Mesenchymal stem cell (in vitro differentiated cells and primary cell): ENCODE measurements at regions not wholly inside any gene's neighbourhood (a gene's known extent, or its start where the extent isn't known, plus 50 kb on each side); places are given as distances from the start of the nearest gene placed in this dataset.

ENCODE experiments used
- DNase-seq: peaks from one replicate; pipeline ENCODE4 v3.0.0-alpha.2; 2013
- H2AFZ ChIP-seq: one replicate; pipeline ENCODE4 v1.6.1; 2013; ENCODE audit warnings: low read depth, mild to moderate bottlenecking, control low read depth, inconsistent platforms, low read length, moderate library complexity
- H2AK5ac ChIP-seq: 2 replicates; pipeline ENCODE4 v1.6.1; 2013; ENCODE audit warnings: low read length, moderate library complexity, mild to moderate bottlenecking, inconsistent platforms; ENCODE audit not compliant: severe bottlenecking
- H2BK120ac ChIP-seq: one replicate; pipeline ENCODE4 v1.6.1; 2013; ENCODE audit warnings: low read depth, mild to moderate bottlenecking, inconsistent platforms, low read length, moderate library complexity
- H2BK12ac ChIP-seq, 2 experiments: one replicate each; pipeline ENCODE4 v1.6.1; 2013; ENCODE audit warnings: inconsistent platforms in 2 of 2, low read length in 2 of 2, mild to moderate bottlenecking in 2 of 2, moderate library complexity in 2 of 2, control low read depth in 1 of 2
- H2BK15ac ChIP-seq: one replicate; pipeline ENCODE4 v1.6.1; 2013; ENCODE audit warnings: mild to moderate bottlenecking, low read depth, inconsistent platforms; ENCODE audit not compliant: poor library complexity, severe bottlenecking
- H2BK5ac ChIP-seq: 2 replicates; pipeline ENCODE4 v1.6.1; 2013; ENCODE audit warnings: low read depth, mild to moderate bottlenecking, low read length, control low read depth, inconsistent platforms; ENCODE audit not compliant: poor library complexity, severe bottlenecking
- H3K14ac ChIP-seq, 2 experiments: one replicate each; pipeline ENCODE4 v1.6.1; 2013; ENCODE audit warnings: inconsistent platforms in 2 of 2, low read length in 2 of 2, control low read depth in 1 of 2, mild to moderate bottlenecking in 1 of 2, moderate library complexity in 1 of 2
- H3K18ac ChIP-seq, 2 experiments: one replicate each; pipeline ENCODE4 v1.6.1; 2013; ENCODE audit warnings: inconsistent platforms in 2 of 2, low read length in 2 of 2, control low read depth in 1 of 2, low read depth in 1 of 2, mild to moderate bottlenecking in 1 of 2
- H3K23ac ChIP-seq, 2 experiments: one replicate each; pipeline ENCODE4 v1.6.1; 2013; ENCODE audit warnings: inconsistent platforms in 2 of 2, low read length in 2 of 2, mild to moderate bottlenecking in 2 of 2, moderate library complexity in 2 of 2, control low read depth in 1 of 2
- H3K27ac ChIP-seq: 2 replicates; pipeline ENCODE4 v1.5.1; 2013; ENCODE audit warnings: mild to moderate bottlenecking, moderate library complexity, low read length, control low read depth, inconsistent platforms; ENCODE audit not compliant: poor library complexity, severe bottlenecking
- H3K27me3 ChIP-seq, 2 experiments: 2 replicates each; pipeline versions ENCODE4 v1.6.1 to v1.7.0; 2013; ENCODE audit warnings: low read length in 2 of 2, mild to moderate bottlenecking in 2 of 2, moderate library complexity in 2 of 2, control low read depth in 1 of 2, inconsistent platforms in 1 of 2; ENCODE audit not compliant: control insufficient read depth in 1 of 2, insufficient read depth in 1 of 2
- H3K36me3 ChIP-seq, 2 experiments: 2 replicates each; pipeline versions ENCODE4 v1.6.1 to v1.7.0; 2013; ENCODE audit warnings: low read length in 2 of 2, control low read depth in 1 of 2, inconsistent platforms in 1 of 2, low read depth in 1 of 2, mild to moderate bottlenecking in 1 of 2; ENCODE audit not compliant: insufficient read depth in 2 of 2, control insufficient read depth in 1 of 2
- H3K4ac ChIP-seq, 2 experiments: one replicate each; pipeline ENCODE4 v1.6.1; 2013; ENCODE audit warnings: inconsistent platforms in 2 of 2, low read length in 2 of 2, mild to moderate bottlenecking in 2 of 2, moderate library complexity in 2 of 2, control low read depth in 1 of 2, low read depth in 1 of 2
- H3K4me1 ChIP-seq: 2 replicates; pipeline ENCODE4 v1.6.1; 2013; ENCODE audit warnings: low read depth, low read length, control low read depth; ENCODE audit not compliant: control insufficient read depth, insufficient read depth
- H3K4me2 ChIP-seq: 2 replicates; pipeline ENCODE4 v1.6.1; 2013; ENCODE audit warnings: low read length, mild to moderate bottlenecking, inconsistent platforms; ENCODE audit not compliant: poor library complexity, severe bottlenecking
- H3K4me3 ChIP-seq, 2 experiments: 2 replicates each; pipeline versions ENCODE4 v1.5.1 to v1.7.0; 2013; ENCODE audit warnings: low read length in 2 of 2, mild to moderate bottlenecking in 2 of 2, control low read depth in 1 of 2, low read depth in 1 of 2; ENCODE audit not compliant: insufficient read depth in 1 of 2
- H3K79me1 ChIP-seq: replicated peaks from 2 replicates; pipeline ENCODE4 v1.6.1; 2013; ENCODE audit warnings: mild to moderate bottlenecking, control low read depth, low read length, inconsistent platforms; ENCODE audit not compliant: poor library complexity, severe bottlenecking
- H3K9ac ChIP-seq: 2 replicates; pipeline ENCODE4 v1.7.0; 2013; ENCODE audit warnings: mild to moderate bottlenecking, low read length, moderate library complexity
- H3K9me3 ChIP-seq: 2 replicates; pipeline ENCODE4 v1.7.0; 2013; ENCODE audit warnings: mild to moderate bottlenecking, low read length; ENCODE audit not compliant: control insufficient read depth
- H4K8ac ChIP-seq: one replicate; pipeline ENCODE4 v1.6.1; 2013; ENCODE audit warnings: inconsistent platforms, mild to moderate bottlenecking, low read length, moderate library complexity
- H4K91ac ChIP-seq: one replicate; pipeline ENCODE4 v1.6.1; 2013; ENCODE audit warnings: mild to moderate bottlenecking, low read length, inconsistent platforms
- WGBS: methylation state at CpG from one replicate; pipeline ENCODE4 v1.1.7; 2013; ENCODE audit warnings: mixed read lengths; 5-methylcytosine and 5-hydroxymethylcytosine counted together

- DNase-seq = no peak
- no peaks in the 10 kb centered on the region for H3K4me1 ChIP-seq
- no peaks in the 10 kb centered on the region for H3K36me3 ChIP-seq
- H3K27ac ChIP-seq = no peak overlapping the region
- H3K23ac ChIP-seq = no peak overlapping the region
- H3K9me3 ChIP-seq = no peaks in the 10 kb centered on the region
- no peak overlapping the region for H2BK15ac ChIP-seq
- no peak overlapping the region for H2BK120ac ChIP-seq
- no peak overlapping the region for H3K18ac ChIP-seq
- H3K9ac ChIP-seq = no peak overlapping the region
- H4K91ac ChIP-seq = no peak overlapping the region
- H3K14ac ChIP-seq = no peak overlapping the region
- H4K8ac ChIP-seq = no peak overlapping the region
- H3K4me3 ChIP-seq = no peak overlapping the region
- no peak overlapping the region for H2BK5ac ChIP-seq
- H2BK12ac ChIP-seq = no peak overlapping the region
- no peak overlapping the region for H3K4ac ChIP-seq
- H2AK5ac ChIP-seq = no peak overlapping the region
- no peaks in the 10 kb centered on the region for H3K27me3 ChIP-seq
- H3K79me1 ChIP-seq = no peaks in the 10 kb centered on the region
- no peak overlapping the region for H3K4me2 ChIP-seq
- no peak overlapping the region for H2AFZ ChIP-seq
- WGBS = 92% methylated on average over 2 of the region's 2 CpGs
Observed at GRCh38 chr5:58394339-58394738, 65.5 kb downstream of the PLK2 start.

GRCh38 chr5:58393716-58394115 is 66.2 kb downstream of the PLK2 start:
- Histone ChIP-seq H2BK12ac (no peak overlapping the region), H3K9ac (no peak overlapping the region), H2AFZ (no peak overlapping the region), H2BK120ac (no peak overlapping the region), H3K18ac (no peak overlapping the region), H3K4me3 (no peak overlapping the region), H2BK15ac (no peak overlapping the region), H4K91ac (no peak overlapping the region), H3K9me3 (no peaks in the 10 kb centered on the region), H3K23ac (no peak overlapping the region), H2AK5ac (no peak overlapping the region), H3K4ac (no peak overlapping the region), H3K27me3 (no peaks in the 10 kb centered on the region), H3K14ac (no peak overlapping the region), H3K79me1 (no peaks in the 10 kb centered on the region), H3K4me2 (no peak overlapping the region), H3K27ac (no peak overlapping the region), H3K4me1 (no peaks in the 10 kb centered on the region), H3K36me3 (no peaks in the 10 kb centered on the region), H4K8ac (no peak overlapping the region), H2BK5ac (no peak overlapping the region)
- DNase-seq = no peak
- WGBS = 100% methylated on average over 4 of the region's 5 CpGs

GRCh38 chr5:58392496-58392895 is 67.4 kb downstream of the PLK2 start:
- Histone ChIP-seq H2BK15ac (no peak overlapping the region), H2BK5ac (no peak overlapping the region), H3K27me3 (no peaks in the 10 kb centered on the region), H3K9ac (no peak overlapping the region), H3K4ac (no peak overlapping the region), H3K79me1 (no peaks in the 10 kb centered on the region), H3K4me1 (no peaks in the 10 kb centered on the region), H3K9me3 (no peaks in the 10 kb centered on the region), H3K4me2 (no peak overlapping the region), H4K8ac (no peak overlapping the region), H2BK12ac (no peak overlapping the region), H2AK5ac (no peak overlapping the region), H4K91ac (no peak overlapping the region), H3K14ac (no peak overlapping the region), H2BK120ac (no peak overlapping the region), H3K36me3 (no peaks in the 10 kb centered on the region), H3K23ac (no peak overlapping the region), H3K18ac (no peak overlapping the region), H3K4me3 (no peak overlapping the region), H3K27ac (no peak overlapping the region), H2AFZ (no peak overlapping the region)
- WGBS = 94% methylated on average over 2 of the region's 4 CpGs
- DNase-seq = no peak

- no peak overlapping the region for H2BK15ac ChIP-seq
- H3K4ac ChIP-seq = no peak overlapping the region
- no peaks in the 10 kb centered on the region for H3K79me1 ChIP-seq
- H3K27me3 ChIP-seq = no peaks in the 10 kb centered on the region
- no peak overlapping the region for H3K14ac ChIP-seq
- H2BK12ac ChIP-seq = no peak overlapping the region
- no peak overlapping the region for H3K4me2 ChIP-seq
- H3K4me1 ChIP-seq = no peaks in the 10 kb centered on the region
- H3K36me3 ChIP-seq = no peaks in the 10 kb centered on the region
- no CpG with 5 or more reads among the region's 2 CpGs for WGBS
- no peak overlapping the region for H3K4me3 ChIP-seq
- H4K91ac ChIP-seq = no peak overlapping the region
- H2AK5ac ChIP-seq = no peak overlapping the region
- no peak overlapping the region for H3K9ac ChIP-seq
- no peak overlapping the region for H2BK120ac ChIP-seq
- H3K27ac ChIP-seq = no peak overlapping the region
- H4K8ac ChIP-seq = no peak overlapping the region
- no peak overlapping the region for H2BK5ac ChIP-seq
- no peak overlapping the region for H3K18ac ChIP-seq
- no peak overlapping the region for H2AFZ ChIP-seq
- no peak overlapping the region for H3K23ac ChIP-seq
- DNase-seq = no peak
- peaks cover 22% of the 10 kb centered on the region for H3K9me3 ChIP-seq
Observed at GRCh38 chr5:58383448-58383847, 76.4 kb downstream of the PLK2 start.
